GM12878 (cell line): ENCODE measurements at regions not wholly inside any gene's neighbourhood (a gene's known extent, or its start where the extent isn't known, plus 50 kb on each side); places are given as distances from the start of the nearest gene placed in this dataset.

Source experiments
- BCL11A ChIP-seq: IDR thresholded peaks from 2 replicates; pipeline ENCODE4 v1.6.1; 2011; ENCODE audit warnings: low read depth, low read length
- EP300 ChIP-seq, 2 experiments: fragments of 150-350 bp in 1 of 2; IDR thresholded peaks; 2 replicates each; pipeline ENCODE4 v1.6.1; 2011 to 2012; ENCODE audit warnings: low read depth in 2 of 2, low read length in 2 of 2, borderline replicate concordance in 1 of 2, improper control_type of control experiment in 1 of 2, inconsistent platforms in 1 of 2; ENCODE audit not compliant: control insufficient read depth in 1 of 2
- FOS ChIP-seq: IDR thresholded peaks from 3 replicates; pipeline ENCODE4 v1.6.1; 2011; ENCODE audit warnings: borderline replicate concordance; ENCODE audit not compliant: insufficient read length; ENCODE audit errors: extremely low read depth
- MEF2A ChIP-seq: IDR thresholded peaks from 2 replicates; pipeline ENCODE4 v1.6.1; 2011; ENCODE audit warnings: low read depth, mild to moderate bottlenecking, low read length, moderate library complexity; ENCODE audit not compliant: insufficient read depth
- MYB ChIP-seq: fragments of 150-350 bp; IDR thresholded peaks from 2 replicates; pipeline ENCODE4 v1.6.1; 2014; ENCODE audit warnings: mild to moderate bottlenecking, low read depth, low read length, borderline replicate concordance
- TF ChIP-seq, protein P1 (sequence below): IDR thresholded peaks from 2 replicates; pipeline ENCODE4 v1.6.1; 2011; ENCODE audit warnings: low read depth, mild to moderate bottlenecking, low read length, moderate library complexity, borderline replicate concordance; ENCODE audit errors: extremely low read depth
- TF ChIP-seq, protein P2 (sequence below), 3 experiments: IDR thresholded peaks in 2 of 3; conservative IDR thresholded peaks in 1 of 3; 2 replicates each; pipeline ENCODE4 v1.5.1; 2011; ENCODE audit warnings: low read depth in 3 of 3, low read length in 3 of 3, mild to moderate bottlenecking in 3 of 3, control low read depth in 2 of 3, moderate library complexity in 2 of 3, inconsistent platforms in 1 of 3, mixed read lengths in 1 of 3; ENCODE audit not compliant: control insufficient read depth in 2 of 3, insufficient read depth in 1 of 3; ENCODE audit errors: extremely low read depth in 1 of 3

DNA sequence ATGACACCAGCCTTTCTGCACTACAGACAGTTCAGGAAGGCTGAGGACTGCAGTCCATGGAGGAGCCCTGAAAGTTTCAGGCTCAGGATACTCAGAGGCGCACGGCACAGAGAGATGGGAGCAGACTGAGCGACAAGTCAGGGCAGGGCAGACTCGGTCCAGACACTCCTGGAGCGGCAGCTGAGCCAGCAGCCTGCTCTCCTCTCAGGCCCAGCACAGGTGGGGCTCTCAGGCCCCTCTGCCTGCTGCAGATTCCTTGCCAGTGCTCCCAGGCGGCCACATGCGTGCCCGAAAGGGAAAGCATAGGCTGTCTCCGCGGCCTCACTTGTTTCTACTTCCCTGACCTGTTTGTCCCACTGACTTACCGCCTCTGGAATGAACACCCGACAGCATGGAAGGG is 228.3 kb downstream of the IRX2 start:
- TF ChIP-seq, protein P1, sequence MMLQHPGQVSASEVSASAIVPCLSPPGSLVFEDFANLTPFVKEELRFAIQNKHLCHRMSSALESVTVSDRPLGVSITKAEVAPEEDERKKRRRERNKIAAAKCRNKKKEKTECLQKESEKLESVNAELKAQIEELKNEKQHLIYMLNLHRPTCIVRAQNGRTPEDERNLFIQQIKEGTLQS = no peak
- no peak for TF ChIP-seq EP300 (IDR thresholded peaks at IDR 0.05; ENCODE audit: borderline replicate concordance in 1 of 2, control insufficient read depth in 1 of 2, low read depth in 2 of 2, low read length in 2 of 2)
- TF ChIP-seq, protein P2, sequence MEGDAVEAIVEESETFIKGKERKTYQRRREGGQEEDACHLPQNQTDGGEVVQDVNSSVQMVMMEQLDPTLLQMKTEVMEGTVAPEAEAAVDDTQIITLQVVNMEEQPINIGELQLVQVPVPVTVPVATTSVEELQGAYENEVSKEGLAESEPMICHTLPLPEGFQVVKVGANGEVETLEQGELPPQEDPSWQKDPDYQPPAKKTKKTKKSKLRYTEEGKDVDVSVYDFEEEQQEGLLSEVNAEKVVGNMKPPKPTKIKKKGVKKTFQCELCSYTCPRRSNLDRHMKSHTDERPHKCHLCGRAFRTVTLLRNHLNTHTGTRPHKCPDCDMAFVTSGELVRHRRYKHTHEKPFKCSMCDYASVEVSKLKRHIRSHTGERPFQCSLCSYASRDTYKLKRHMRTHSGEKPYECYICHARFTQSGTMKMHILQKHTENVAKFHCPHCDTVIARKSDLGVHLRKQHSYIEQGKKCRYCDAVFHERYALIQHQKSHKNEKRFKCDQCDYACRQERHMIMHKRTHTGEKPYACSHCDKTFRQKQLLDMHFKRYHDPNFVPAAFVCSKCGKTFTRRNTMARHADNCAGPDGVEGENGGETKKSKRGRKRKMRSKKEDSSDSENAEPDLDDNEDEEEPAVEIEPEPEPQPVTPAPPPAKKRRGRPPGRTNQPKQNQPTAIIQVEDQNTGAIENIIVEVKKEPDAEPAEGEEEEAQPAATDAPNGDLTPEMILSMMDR (IDR thresholded peaks at IDR 0.05 in 2 of 3, conservative IDR thresholded peaks at IDR 0.05 in 1 of 3; ENCODE audit: control insufficient read depth in 2 of 3, extremely low read depth in 1 of 3, insufficient read depth in 1 of 3, low read depth in 3 of 3, low read length in 3 of 3) = no peak
- TF ChIP-seq MYB = no peak
- TF ChIP-seq FOS = no peak
- TF ChIP-seq BCL11A = no peak
- no peak for TF ChIP-seq MEF2A
